ENCODE measurements at regions not wholly inside any gene's neighbourhood (a gene's known extent, or its start where the extent isn't known, plus 50 kb on each side); places are given as distances from the start of the nearest gene placed in this dataset.
"Not testable (repeated sequence)": the region's sequence is repeated elsewhere in the genome, so short reads cannot be mapped to it uniquely, and the experiment has no call there.

- 21 to 58% methylated on average over 4 of the region's 4 CpGs for WGBS, 2 donors
- TF ChIP-seq, protein P1, sequence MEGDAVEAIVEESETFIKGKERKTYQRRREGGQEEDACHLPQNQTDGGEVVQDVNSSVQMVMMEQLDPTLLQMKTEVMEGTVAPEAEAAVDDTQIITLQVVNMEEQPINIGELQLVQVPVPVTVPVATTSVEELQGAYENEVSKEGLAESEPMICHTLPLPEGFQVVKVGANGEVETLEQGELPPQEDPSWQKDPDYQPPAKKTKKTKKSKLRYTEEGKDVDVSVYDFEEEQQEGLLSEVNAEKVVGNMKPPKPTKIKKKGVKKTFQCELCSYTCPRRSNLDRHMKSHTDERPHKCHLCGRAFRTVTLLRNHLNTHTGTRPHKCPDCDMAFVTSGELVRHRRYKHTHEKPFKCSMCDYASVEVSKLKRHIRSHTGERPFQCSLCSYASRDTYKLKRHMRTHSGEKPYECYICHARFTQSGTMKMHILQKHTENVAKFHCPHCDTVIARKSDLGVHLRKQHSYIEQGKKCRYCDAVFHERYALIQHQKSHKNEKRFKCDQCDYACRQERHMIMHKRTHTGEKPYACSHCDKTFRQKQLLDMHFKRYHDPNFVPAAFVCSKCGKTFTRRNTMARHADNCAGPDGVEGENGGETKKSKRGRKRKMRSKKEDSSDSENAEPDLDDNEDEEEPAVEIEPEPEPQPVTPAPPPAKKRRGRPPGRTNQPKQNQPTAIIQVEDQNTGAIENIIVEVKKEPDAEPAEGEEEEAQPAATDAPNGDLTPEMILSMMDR (IDR thresholded peaks at IDR 0.05): no peak
- TF ChIP-seq POLR2A (IDR thresholded peaks at IDR 0.05): no peak
- intact Hi-C loops (cut with DNase I; ENCODE audit: low total_unique reads): no loop called here
- no peak for DNase-seq (ENCODE audit: low spot score in 2 of 2)
- no peak overlapping the region for H3K4me3 ChIP-seq (ENCODE audit: low read depth, poor library complexity, severe bottlenecking)
Measured at GRCh38 chrX:37509349-37509748, 62.1 kb upstream of the LANCL3 start.

DNA sequence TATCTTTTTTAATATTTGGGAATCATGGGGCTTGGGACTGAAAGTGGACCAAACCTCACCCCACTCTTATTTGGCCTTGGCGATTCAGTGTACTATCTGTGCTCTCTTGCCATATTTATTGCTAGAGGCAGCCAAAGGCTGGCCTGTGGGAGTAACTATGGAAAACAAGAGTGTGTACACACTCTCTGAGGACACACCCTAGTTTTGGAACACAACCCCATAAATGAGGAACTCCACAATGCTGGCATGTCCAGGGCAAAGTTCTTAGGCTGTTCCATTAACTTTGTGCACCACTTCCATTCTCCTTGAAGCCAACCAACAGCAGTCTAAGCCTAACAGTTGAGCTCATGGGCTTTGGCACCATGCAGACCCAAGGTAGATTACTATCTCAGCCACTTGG, 54.9 kb upstream of the LANCL3 start:
- DNase-seq (ENCODE audit: low spot score in 2 of 2); intact Hi-C loops (cut with DNase I; ENCODE audit: low total_unique reads); H3K4me3 ChIP-seq (ENCODE audit: low read depth, poor library complexity, severe bottlenecking): not testable (repeated sequence)
- no CpG with 5 or more reads among the region's 1 CpG for WGBS, 2 donors

- WGBS, 2 donors: 58 to 60% methylated on average over 4 of the region's 4 CpGs
- H3K4me3 ChIP-seq (ENCODE audit: low read depth, poor library complexity, severe bottlenecking); intact Hi-C loops (cut with DNase I; ENCODE audit: low total_unique reads); DNase-seq (ENCODE audit: low spot score in 2 of 2): not testable (repeated sequence)
Measured at GRCh38 chrX:37519261-37519660, 52.2 kb upstream of the LANCL3 start.

GRCh38 chrX:37520860-37521450, 50.5 kb upstream of the LANCL3 start:
- DNase-seq (ENCODE audit: low spot score in 2 of 2): peak in 1 of 2 donors; percentile 21
- H3K4me3 ChIP-seq (ENCODE audit: low read depth, poor library complexity, severe bottlenecking); intact Hi-C loops (cut with DNase I; ENCODE audit: low total_unique reads): not testable (repeated sequence)
- 44 to 49% methylated on average over 4 of the region's 4 CpGs for WGBS, 2 donors

Measured in lower leg skin (tissue), 4 donors.